Left colon (tissue), 2 donors: ENCODE measurements at regions not wholly inside any gene's neighbourhood (a gene's known extent, or its start where the extent isn't known, plus 50 kb on each side); places are given as distances from the start of the nearest gene placed in this dataset.
"Not testable (repeated sequence)": the region's sequence is repeated elsewhere in the genome, so short reads cannot be mapped to it uniquely, and the experiment has no call there.

ENCODE experiments used
- ATAC-seq: fragments of 200-7000 bp; cut with Tn5 transposase; one replicate; pipeline ENCODE4 v1.9.1; 2020; ENCODE audit warnings: mild to moderate bottlenecking, moderate library complexity
- DNase-seq, 2 donors: peaks; one replicate each; pipeline ENCODE4 v3.0.0-alpha.2; 2020
- intact Hi-C, 2 donors: fragments of 100-400 bp; cut with DNase I in 1 of 2; cut with micrococcal nuclease in 1 of 2; formaldehyde crosslinking; loops; one replicate each; pipeline versions ENCODE4 v1.11.2 to v1.14.0; 2022; cut with DNase I, micrococcal nuclease
- donor health status: DM: no; HTN: no; CAD: no.
- donor health status: DM: yes; HTN: yes; CAD: no.

GRCh38 chr1:114278430-114278829, 124.8 kb upstream of the SYT6 start:
- DNase-seq: no peak

GRCh38 chr1:114274621-114275317, 121.1 kb upstream of the SYT6 start:
- DNase-seq: no peak
- intact Hi-C loops: no loop called here

More at GRCh38 chr1:114278430-114278829, 124.8 kb upstream of the SYT6 start:
- no peak for ATAC-seq
- intact Hi-C loops: no loop called here

GRCh38 chr1:114272593-114272992, 118.9 kb upstream of the SYT6 start:
- DNase-seq (no peak), ATAC-seq (no peak)
- intact Hi-C loops: no loop called here

More at GRCh38 chr1:114274621-114275317, 121.1 kb upstream of the SYT6 start:
- no peak for ATAC-seq

- intact Hi-C loops: no loop called here
- no peak for ATAC-seq
- no peak for DNase-seq
Observed at GRCh38 chr1:114270718-114271117, 117.0 kb upstream of the SYT6 start.

GRCh38 chr1:114270282-114270681, 116.6 kb upstream of the SYT6 start:
- ATAC-seq (no peak), DNase-seq (no peak)
- intact Hi-C loops: no loop called here

GRCh38 chr1:114269539-114269938, 115.9 kb upstream of the SYT6 start:
- DNase-seq (no peak), ATAC-seq (no peak)
- intact Hi-C loops: no loop called here

GRCh38 chr1:114263343-114263742, 109.7 kb upstream of the SYT6 start:
- no peak for ATAC-seq
- intact Hi-C loops: no loop called here

GRCh38 chr1:114262337-114262736, 108.7 kb upstream of the SYT6 start:
- ATAC-seq (peak; percentile 74), DNase-seq (no peak)
- intact Hi-C loops: no loop called here

More at GRCh38 chr1:114263343-114263742, 109.7 kb upstream of the SYT6 start:
- DNase-seq: no peak

- no peak for DNase-seq
- intact Hi-C loops: no loop called here
- ATAC-seq: peak; percentile 80
Observed at GRCh38 chr1:114260805-114261484, 107.3 kb upstream of the SYT6 start.

GRCh38 chr1:114259511-114260160, 106.0 kb upstream of the SYT6 start:
- intact Hi-C loops: no loop called here
- ATAC-seq: no peak
- no peak for DNase-seq

GRCh38 chr1:114258633-114259032, 105.0 kb upstream of the SYT6 start:
- ATAC-seq (no peak), DNase-seq (no peak)
- intact Hi-C loops: no loop called here

- DNase-seq (no peak), ATAC-seq (no peak)
- intact Hi-C loops: no loop called here
Observed at GRCh38 chr1:114258074-114258473, 104.4 kb upstream of the SYT6 start.

- ATAC-seq (no peak), DNase-seq (no peak)
- intact Hi-C loops: no loop called here
Observed at GRCh38 chr1:114257554-114257953, 103.9 kb upstream of the SYT6 start.

GRCh38 chr1:114253900-114254299, 100.2 kb upstream of the SYT6 start:
- DNase-seq: no peak
- peak; percentile 90 for ATAC-seq
- intact Hi-C loops: no loop called here

- no peak for ATAC-seq
Observed at GRCh38 chr1:114251573-114251939, 97.9 kb upstream of the SYT6 start.

GRCh38 chr1:114250683-114251572, 97.3 kb upstream of the SYT6 start:
- intact Hi-C loops: no loop called here
- ATAC-seq (no peak), DNase-seq (no peak)

More at GRCh38 chr1:114251573-114251939, 97.9 kb upstream of the SYT6 start:
- intact Hi-C loops: no loop called here
- DNase-seq: no peak

- intact Hi-C loops: no loop called here
- DNase-seq (no peak), ATAC-seq (no peak)
Observed at GRCh38 chr1:114249691-114250090, 96.0 kb upstream of the SYT6 start.

- intact Hi-C loops: no loop called here
- ATAC-seq (no peak), DNase-seq (no peak)
Observed at GRCh38 chr1:114248162-114248561, 94.5 kb upstream of the SYT6 start.

GRCh38 chr1:114242531-114243210, 89.0 kb upstream of the SYT6 start:
- ATAC-seq, intact Hi-C loops: not testable (repeated sequence)

More at GRCh38 chr1:114242531-114243210, 89.0 kb upstream of the SYT6 start:
- not testable (repeated sequence) for DNase-seq
